Tibial nerve (tissue), 4 donors: ENCODE measurements at regions not wholly inside any gene's neighbourhood (a gene's known extent, or its start where the extent isn't known, plus 50 kb on each side); places are given as distances from the start of the nearest gene placed in this dataset.

Experiments
- DNase-seq, 2 donors: peaks; one replicate each; pipeline ENCODE4 v3.0.0-alpha.2; 2019; ENCODE audit warnings: low spot score in 2 of 2
- H3K27ac ChIP-seq, 4 donors: fragments of 200-600 bp; sonication (generic) in 3 of 4; one replicate each; pipeline ENCODE4 v1.5.1; 2017 to 2019; ENCODE audit warnings: mild to moderate bottlenecking in 1 of 4
- H3K27me3 ChIP-seq, 2 donors: fragments of 200-600 bp; sonication (generic) in 1 of 2; one replicate each; pipeline versions ENCODE4 v1.5.1 to v1.6.0; 2017 to 2019
- H3K36me3 ChIP-seq, 3 donors: fragments of 200-600 bp; sonication (generic); one replicate each; pipeline ENCODE4 v1.5.1; 2018 to 2019
- H3K4me1 ChIP-seq, 4 donors: fragments of 200-600 bp; sonication (generic) in 3 of 4; one replicate each; pipeline ENCODE4 v1.5.1; 2017 to 2019
- H3K4me3 ChIP-seq, 4 donors: fragments of 200-600 bp; sonication (generic) in 3 of 4; one replicate each; pipeline ENCODE4 v1.5.1; 2017 to 2019; ENCODE audit warnings: mild to moderate bottlenecking in 1 of 4, moderate library complexity in 1 of 4
- H3K9me3 ChIP-seq, 4 donors: fragments of 200-600 bp; sonication (generic) in 3 of 4; one replicate each; pipeline ENCODE4 v1.5.1; 2017 to 2019
- EP300 ChIP-seq, 2 donors: sonication (generic); formaldehyde crosslinking; IDR thresholded peaks; one replicate each; pipeline ENCODE4 v1.6.1; 2017; ENCODE audit warnings: antibody characterized with exemption in 2 of 2, mild to moderate bottlenecking in 1 of 2
- POLR2A ChIP-seq, 2 donors: fragments of 450-650 bp; IDR thresholded peaks; one replicate each; pipeline ENCODE4 v1.6.1; 2017; ENCODE audit warnings: antibody characterized with exemption in 2 of 2, mild to moderate bottlenecking in 2 of 2, moderate library complexity in 2 of 2
- WGBS, 2 donors: methylation state at CpG; one replicate each; pipeline ENCODE4 v1.1.5; 2018; 5-methylcytosine and 5-hydroxymethylcytosine counted together
- TF ChIP-seq, protein P1 (sequence below), 5 experiments: fragments of 200-600 bp in 3 of 5; fragments of 450-650 bp in 2 of 5; sonication (generic) in 3 of 5; IDR thresholded peaks; one replicate each; pipeline ENCODE4 v1.5.1; 2016 to 2019; ENCODE audit warnings: antibody characterized with exemption in 5 of 5, mild to moderate bottlenecking in 3 of 5, moderate library complexity in 2 of 5

DNA sequence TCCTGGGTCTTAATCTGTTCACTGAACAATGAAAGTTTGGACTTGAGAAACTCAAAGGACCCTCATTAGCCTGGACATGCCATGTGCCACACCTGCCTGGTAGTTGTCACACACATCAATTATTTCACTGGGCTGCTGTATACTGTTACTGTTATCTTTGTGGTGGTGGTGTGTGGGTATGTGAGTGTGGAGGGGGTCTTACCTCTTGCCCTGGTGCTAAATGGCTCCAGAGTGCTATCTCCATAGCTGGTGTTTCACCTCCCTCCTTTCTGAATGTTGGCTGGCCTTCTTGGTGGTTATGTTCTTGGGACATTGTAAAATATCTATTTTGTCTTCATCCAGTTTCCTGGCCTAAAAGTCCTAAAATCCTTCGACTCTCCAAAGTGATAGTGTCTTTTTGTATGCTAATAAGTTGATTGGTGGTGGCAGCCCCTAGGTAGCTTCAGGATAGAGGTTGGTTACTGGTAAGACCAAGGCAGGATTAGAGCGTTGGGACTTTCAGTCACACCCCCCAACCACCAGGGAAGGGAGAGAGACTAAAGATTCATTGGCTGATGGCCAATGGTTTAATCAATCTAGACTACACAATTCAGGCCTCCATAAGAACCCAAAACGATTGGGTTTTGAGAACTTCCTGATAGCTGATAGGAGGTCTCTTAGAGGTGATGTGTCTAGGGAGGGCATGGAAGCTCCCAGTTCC is 328.1 kb downstream of the MYCN start:
- Histone ChIP-seq H3K4me3 (no peak overlapping the region), H3K27ac (no peak overlapping the region), H3K36me3 (no peaks in the 10 kb centered on the region), H3K27me3 (no peaks in the 10 kb centered on the region), H3K4me1 (no peaks in the 10 kb centered on the region), H3K9me3 (no peaks in the 10 kb centered on the region)
- 69 to 85% methylated on average over 3 of the region's 3 CpGs for WGBS, 2 donors
- DNase-seq, result no peak
- no peak for TF ChIP-seq EP300 (IDR thresholded peaks at IDR 0.05)
- TF ChIP-seq, protein P1, sequence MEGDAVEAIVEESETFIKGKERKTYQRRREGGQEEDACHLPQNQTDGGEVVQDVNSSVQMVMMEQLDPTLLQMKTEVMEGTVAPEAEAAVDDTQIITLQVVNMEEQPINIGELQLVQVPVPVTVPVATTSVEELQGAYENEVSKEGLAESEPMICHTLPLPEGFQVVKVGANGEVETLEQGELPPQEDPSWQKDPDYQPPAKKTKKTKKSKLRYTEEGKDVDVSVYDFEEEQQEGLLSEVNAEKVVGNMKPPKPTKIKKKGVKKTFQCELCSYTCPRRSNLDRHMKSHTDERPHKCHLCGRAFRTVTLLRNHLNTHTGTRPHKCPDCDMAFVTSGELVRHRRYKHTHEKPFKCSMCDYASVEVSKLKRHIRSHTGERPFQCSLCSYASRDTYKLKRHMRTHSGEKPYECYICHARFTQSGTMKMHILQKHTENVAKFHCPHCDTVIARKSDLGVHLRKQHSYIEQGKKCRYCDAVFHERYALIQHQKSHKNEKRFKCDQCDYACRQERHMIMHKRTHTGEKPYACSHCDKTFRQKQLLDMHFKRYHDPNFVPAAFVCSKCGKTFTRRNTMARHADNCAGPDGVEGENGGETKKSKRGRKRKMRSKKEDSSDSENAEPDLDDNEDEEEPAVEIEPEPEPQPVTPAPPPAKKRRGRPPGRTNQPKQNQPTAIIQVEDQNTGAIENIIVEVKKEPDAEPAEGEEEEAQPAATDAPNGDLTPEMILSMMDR (IDR thresholded peaks at IDR 0.05), result no peak
- TF ChIP-seq POLR2A (IDR thresholded peaks at IDR 0.05), result no peak

DNA sequence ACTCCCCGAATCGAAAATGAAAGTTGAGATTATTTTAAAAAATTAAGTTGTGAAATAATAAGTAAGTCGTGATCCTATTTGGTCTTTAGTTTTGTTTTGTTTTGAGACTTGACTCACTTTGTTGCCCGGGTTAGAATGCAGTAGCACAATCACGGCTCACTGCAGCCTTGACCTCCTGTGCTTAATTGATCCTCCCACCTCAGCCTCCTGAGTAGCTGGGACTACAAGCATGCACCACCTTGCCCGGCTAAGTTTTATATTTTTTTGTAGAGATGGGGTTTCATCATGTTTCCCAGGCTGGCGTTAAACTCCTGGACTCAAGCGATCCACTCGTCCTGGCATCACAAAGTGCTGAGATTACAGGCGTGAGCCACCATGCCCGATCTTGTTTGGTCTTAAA is 326.2 kb downstream of the MYCN start:
- Histone ChIP-seq H3K4me3 (no peak overlapping the region), H3K27ac (no peak overlapping the region), H3K27me3 (no peaks in the 10 kb centered on the region), H3K4me1 (no peaks in the 10 kb centered on the region), H3K9me3 (no peaks in the 10 kb centered on the region), H3K36me3 (no peaks in the 10 kb centered on the region)
- 93 to 96% methylated on average over 11 of the region's 11 CpGs for WGBS, 2 donors
- TF ChIP-seq POLR2A (IDR thresholded peaks at IDR 0.05) (no peak), EP300 (IDR thresholded peaks at IDR 0.05) (no peak)
- TF ChIP-seq, protein P1 (IDR thresholded peaks at IDR 0.05), result no peak
- DNase-seq, result no peak

DNA sequence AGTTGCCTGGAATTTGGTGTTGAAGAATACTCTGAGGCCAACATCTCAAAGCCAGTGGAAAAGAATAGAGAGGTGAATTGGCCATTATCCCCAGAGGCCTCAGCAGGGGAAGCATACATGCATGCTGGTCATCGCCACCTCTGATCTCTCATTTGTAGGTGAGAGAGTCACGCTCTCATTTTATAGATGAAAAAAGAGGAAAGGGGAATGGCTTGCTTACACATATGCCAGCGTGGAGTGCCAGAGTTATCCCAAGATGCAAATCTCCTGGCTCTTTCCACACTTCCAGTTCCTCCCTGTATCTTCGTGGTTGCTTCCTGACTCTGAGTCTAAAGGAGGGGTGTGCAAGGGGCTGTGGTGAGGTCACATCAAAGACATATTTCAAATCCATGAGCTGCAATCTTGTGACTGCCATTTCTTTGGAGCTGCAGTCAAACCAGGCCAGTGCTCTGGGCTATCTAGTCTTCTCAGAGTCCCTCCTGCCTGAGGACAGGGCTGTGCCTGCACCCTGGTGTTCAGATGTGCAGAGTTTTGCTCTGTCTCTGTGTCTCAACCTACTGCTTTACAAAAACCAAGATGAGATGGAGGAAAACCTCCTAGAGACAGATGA is 324.7 kb downstream of the MYCN start:
- TF ChIP-seq POLR2A (IDR thresholded peaks at IDR 0.05) (no peak), EP300 (IDR thresholded peaks at IDR 0.05) (no peak)
- TF ChIP-seq, protein P1 (IDR thresholded peaks at IDR 0.05), result no peak
- DNase-seq, result no peak
- Histone ChIP-seq H3K27me3 (no peaks in the 10 kb centered on the region), H3K4me1 (no peaks in the 10 kb centered on the region), H3K27ac (no peak overlapping the region), H3K4me3 (no peak overlapping the region), H3K9me3 (no peaks in the 10 kb centered on the region), H3K36me3 (no peaks in the 10 kb centered on the region)
- 85 to 88% methylated on average over 4 of the region's 4 CpGs for WGBS, 2 donors

DNA sequence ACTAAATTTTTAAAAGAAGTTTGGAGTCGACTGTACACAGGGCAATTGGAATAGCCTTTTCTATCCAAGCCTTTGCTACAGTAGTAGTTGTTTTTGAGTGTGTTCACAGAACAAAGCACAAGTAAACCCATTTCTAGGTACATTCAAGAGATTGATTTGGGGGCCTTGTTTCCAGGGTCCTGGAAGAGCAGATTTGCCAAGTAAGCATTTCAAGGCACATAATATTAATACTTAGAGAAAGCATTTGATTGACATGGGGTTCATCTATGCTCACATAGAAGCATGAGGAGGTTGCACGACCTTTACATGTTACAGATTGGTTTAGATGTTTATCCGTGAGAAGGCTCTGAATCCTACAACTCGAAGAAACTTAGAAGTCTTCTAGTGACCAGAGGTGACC is 324.1 kb downstream of the MYCN start:
- no peaks in the 10 kb centered on the region for H3K27me3 ChIP-seq
- 89% methylated on average over 4 of the region's 4 CpGs for WGBS, 2 donors

More for the DNA sequence above, 324.1 kb downstream of the MYCN start:
- TF ChIP-seq EP300 (IDR thresholded peaks at IDR 0.05) (no peak), POLR2A (IDR thresholded peaks at IDR 0.05) (no peak)
- TF ChIP-seq, protein P1 (IDR thresholded peaks at IDR 0.05), result no peak
- DNase-seq, result no peak
- Histone ChIP-seq H3K36me3 (no peaks in the 10 kb centered on the region), H3K9me3 (no peaks in the 10 kb centered on the region), H3K4me1 (no peaks in the 10 kb centered on the region), H3K27ac (no peak overlapping the region), H3K4me3 (no peak overlapping the region)
